CD4-positive, alpha-beta T cell treated with Interleukin-17A for 1 hour (primary cell): ENCODE measurements at regions not wholly inside any gene's neighbourhood (a gene's known extent, or its start where the extent isn't known, plus 50 kb on each side); places are given as distances from the start of the nearest gene placed in this dataset.
"Not testable (repeated sequence)": the region's sequence is repeated elsewhere in the genome, so short reads cannot be mapped to it uniquely, and the experiment has no call there.

ENCODE experiments used
- DNase-seq: peaks from one replicate; pipeline ENCODE4 v3.0.0-alpha.2; 2020

GRCh38 chr11:29482510-29482909 is 534.3 kb downstream of the KCNA4 start:
- DNase-seq, result no peak

GRCh38 chr11:29481738-29482137 is 535.1 kb downstream of the KCNA4 start:
- no peak for DNase-seq

DNA sequence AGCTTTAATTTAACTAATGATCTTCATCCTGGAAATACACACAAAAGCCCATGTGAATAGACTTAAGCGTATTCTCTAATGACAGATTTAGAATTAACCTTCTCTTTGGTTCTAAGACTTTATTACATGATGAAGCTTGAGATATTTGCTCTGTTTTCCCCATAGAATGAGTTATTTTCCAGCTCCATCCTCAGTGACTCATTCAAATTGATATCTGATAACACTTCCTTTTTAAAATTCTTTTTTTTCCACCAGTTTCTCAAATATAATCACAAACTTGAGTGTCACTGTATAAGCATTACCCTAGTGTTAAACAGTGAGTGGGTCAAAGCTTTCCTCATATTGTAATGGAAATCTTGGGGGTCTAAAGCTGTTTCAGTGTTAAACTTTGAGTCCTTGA is 535.8 kb downstream of the KCNA4 start:
- no peak for DNase-seq

GRCh38 chr11:29458252-29458651 is 558.6 kb downstream of the KCNA4 start:
- DNase-seq, result no peak

DNA sequence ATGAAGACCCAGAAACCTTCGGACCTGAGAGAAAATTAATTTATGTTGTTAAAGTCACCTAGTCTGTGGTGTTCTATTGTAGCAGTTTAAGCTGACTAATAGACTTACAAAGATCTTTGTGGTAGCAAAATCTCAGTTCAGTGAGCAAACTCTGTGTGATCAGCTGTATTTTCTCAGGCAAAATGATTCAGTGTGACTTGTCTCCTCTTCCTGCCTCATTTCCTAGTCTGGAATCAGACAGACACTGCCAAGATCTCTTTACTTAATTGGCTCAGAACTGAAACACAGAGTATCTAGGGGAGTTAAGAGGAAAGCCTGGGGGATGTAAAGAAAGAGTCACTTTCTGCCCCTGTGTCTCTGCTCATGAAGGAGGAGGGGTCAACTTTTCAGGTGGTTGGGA is 564.7 kb downstream of the KCNA4 start:
- DNase-seq, result no peak

- DNase-seq, result no peak
Observed at GRCh38 chr11:29449281-29450074, 567.4 kb downstream of the KCNA4 start.

- no peak for DNase-seq
Observed at GRCh38 chr11:29448246-29448877, 568.5 kb downstream of the KCNA4 start.

GRCh38 chr11:29447821-29448220 is 569.0 kb downstream of the KCNA4 start:
- no peak for DNase-seq

DNA sequence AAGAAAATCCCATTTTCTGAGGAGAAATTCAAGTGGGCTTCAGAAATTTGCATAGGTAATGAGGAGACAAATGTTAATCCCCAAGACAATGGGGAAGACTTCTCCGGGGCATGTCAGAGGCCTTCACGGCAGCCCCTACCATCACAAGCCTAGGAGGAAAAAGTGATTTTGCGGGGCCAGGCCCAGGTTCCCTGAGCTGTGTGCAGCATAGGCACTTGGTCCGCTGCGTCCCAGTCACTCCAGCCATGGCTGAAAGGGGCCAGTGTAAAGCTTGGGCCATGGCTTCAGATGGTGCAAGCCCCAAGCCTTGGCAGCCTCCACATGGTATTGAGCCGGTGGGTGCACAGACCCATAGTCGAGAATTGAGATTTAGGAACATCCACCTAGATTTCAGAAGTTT is 570.7 kb downstream of the KCNA4 start:
- no peak for DNase-seq

DNA sequence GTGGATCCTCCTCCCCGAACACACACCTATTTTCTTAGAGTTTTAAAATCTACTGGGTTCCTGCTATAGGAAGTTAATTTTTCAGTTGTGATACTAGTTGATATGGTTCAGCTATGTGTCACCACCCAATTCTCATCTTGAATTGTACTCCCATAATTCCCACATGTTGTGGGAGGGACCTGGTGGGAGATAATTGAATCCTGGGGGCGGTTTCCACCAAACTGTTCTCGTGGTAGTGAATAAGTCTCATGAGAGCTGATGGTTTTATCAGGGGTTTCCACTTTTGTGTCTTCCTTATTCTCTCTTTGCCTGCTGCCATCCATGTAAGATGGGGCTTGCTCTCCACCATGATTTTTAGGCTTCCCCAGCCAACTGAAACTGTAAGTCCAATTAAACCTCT is 571.6 kb downstream of the KCNA4 start:
- not testable (repeated sequence) for DNase-seq

DNA sequence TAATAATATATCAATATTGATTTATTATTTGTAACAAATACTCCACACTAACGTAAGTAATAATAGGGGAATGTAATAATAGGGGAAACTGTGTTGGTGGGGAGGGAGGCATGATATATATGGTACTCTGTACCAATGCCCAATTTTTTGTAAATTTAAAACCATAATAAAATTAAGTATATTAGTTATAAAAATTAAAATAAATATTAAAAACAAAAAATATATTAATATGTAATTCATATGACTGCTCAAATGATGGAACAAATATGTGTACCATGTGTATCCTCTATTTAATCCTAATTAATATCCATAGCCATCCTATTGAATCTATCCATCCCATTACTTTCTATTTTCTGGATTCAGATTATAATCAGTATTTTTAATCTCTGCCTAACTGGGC is 578.0 kb downstream of the KCNA4 start:
- DNase-seq, result no peak

- DNase-seq, result no peak
Observed at GRCh38 chr11:29435421-29435820, 581.4 kb downstream of the KCNA4 start.

GRCh38 chr11:29432719-29433325 is 584.0 kb downstream of the KCNA4 start:
- no peak for DNase-seq

- DNase-seq, result no peak
Observed at GRCh38 chr11:29405305-29405704, 611.5 kb downstream of the KCNA4 start.

DNA sequence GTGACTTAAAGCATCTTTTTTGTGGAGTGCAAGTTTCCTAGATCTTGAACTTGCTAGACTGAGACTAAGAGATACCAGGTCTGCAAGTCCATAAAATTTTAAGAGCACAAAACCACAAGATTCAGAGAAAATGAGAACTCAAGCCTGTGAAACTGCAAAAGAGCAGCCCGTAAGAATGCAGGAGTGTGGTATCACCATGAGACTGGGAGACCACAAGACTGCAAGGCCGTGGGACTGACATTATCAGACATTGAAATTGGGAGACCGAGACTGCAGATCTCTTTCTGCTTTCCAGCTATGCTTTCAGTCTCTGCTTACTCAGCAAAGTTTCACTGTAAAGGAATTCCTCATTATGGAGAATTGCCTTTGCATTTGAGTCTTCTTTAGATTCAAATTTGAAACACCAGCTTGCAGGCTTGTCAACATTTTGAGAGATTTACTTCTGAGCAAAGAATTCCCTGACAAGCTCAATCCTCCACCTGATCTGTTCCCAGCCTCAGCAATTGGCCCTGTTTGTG is 621.2 kb downstream of the KCNA4 start:
- DNase-seq, result no peak

- DNase-seq, result no peak
Observed at GRCh38 chr11:29389793-29390192, 627.0 kb downstream of the KCNA4 start.

DNA sequence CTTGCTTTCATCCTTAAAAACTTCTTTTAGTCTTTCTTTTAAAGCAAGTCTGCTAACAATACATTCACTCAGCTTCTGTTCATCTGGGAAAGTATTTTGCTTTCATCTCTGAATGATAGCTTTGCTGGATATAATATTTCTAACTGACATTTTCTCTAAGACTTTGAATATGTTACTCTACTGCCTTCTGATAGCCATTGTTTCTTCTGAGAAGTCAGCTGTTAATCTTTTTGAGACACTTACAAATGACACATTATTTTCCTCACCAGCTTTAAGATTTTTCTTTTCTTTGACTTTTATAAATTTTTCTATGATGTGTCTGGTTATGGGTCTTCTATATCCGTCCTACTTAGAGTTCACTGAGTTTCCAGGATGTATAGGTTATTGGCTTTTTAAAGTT is 643.1 kb downstream of the KCNA4 start:
- DNase-seq, result no peak

GRCh38 chr11:29368126-29368525 is 648.7 kb downstream of the KCNA4 start:
- DNase-seq, result no peak

DNA sequence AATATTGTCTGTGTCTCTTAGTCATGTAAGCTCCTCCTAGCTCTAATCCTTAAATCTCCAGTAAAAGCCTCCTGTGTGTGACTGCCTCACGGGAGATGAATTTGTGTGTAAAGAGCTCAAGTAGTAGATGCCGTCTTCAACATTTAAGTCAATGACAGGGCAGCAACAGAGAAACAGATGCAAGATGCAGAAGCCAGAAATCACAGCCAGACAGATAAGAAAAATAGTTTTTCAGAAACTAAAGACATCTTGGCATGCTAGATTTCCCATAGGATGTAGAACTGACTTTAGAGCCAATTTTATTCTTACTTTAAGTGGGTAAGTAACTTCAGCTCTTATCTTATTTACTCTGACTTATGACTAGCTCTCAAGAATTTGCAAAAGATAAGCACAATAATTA is 652.8 kb downstream of the KCNA4 start:
- no peak for DNase-seq

- DNase-seq, result no peak
Observed at GRCh38 chr11:29361369-29361768, 655.5 kb downstream of the KCNA4 start.

DNA sequence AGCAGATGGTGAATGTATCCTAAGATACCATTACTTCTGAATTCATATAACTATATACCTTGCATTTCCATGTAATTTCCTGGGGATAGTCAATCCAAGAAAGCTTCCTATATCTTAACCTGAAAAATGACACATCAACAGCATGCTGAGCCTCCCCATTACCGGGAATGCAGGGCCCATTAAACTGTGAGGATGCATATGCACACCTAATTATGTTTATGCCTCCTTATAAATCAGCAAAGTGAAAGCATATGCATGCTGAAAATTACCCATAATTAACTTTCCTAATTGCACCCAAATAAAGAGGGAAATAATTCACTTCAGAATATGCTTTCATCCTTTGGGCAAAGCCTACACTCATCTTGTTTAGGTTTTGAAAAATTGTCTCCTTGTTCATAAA is 663.0 kb downstream of the KCNA4 start:
- DNase-seq, result no peak

- no peak for DNase-seq
Observed at GRCh38 chr11:29352273-29352795, 664.5 kb downstream of the KCNA4 start.

- DNase-seq, result no peak
Observed at GRCh38 chr11:29351301-29351873, 665.4 kb downstream of the KCNA4 start.
